Testis (tissue), 2 donors: ENCODE measurements at regions not wholly inside any gene's neighbourhood (a gene's known extent, or its start where the extent isn't known, plus 50 kb on each side); places are given as distances from the start of the nearest gene placed in this dataset.

ENCODE experiments used
- DNase-seq: peaks from one replicate; pipeline ENCODE4 v3.0.0-alpha.2; 2019
- H3K27ac ChIP-seq, 2 donors: fragments of 200-600 bp; sonication (generic); one replicate each; pipeline ENCODE4 v1.5.1; 2019
- H3K27me3 ChIP-seq: fragments of 200-600 bp; sonication (generic); one replicate; pipeline ENCODE4 v1.5.1; 2019
- H3K36me3 ChIP-seq: fragments of 200-600 bp; sonication (generic); one replicate; pipeline ENCODE4 v1.5.1; 2017; ENCODE audit warnings: low read depth; ENCODE audit errors: missing control alignments
- H3K4me1 ChIP-seq: fragments of 200-600 bp; sonication (generic); one replicate; pipeline ENCODE4 v1.5.1; 2019
- H3K4me3 ChIP-seq, 2 donors: fragments of 200-600 bp; sonication (generic); one replicate each; pipeline ENCODE4 v1.5.1; 2017 to 2019
- H3K9me3 ChIP-seq: fragments of 200-600 bp; sonication (generic); one replicate; pipeline ENCODE4 v1.5.1; 2017
- POLR2A ChIP-seq: fragments of 450-650 bp; IDR thresholded peaks from one replicate; pipeline ENCODE4 v1.6.1; 2017; ENCODE audit warnings: antibody characterized with exemption, mild to moderate bottlenecking, moderate library complexity
- WGBS, 2 donors: methylation state at CpG; one replicate each; pipeline ENCODE4 v1.1.5; 2018; 5-methylcytosine and 5-hydroxymethylcytosine counted together
- intact Hi-C: fragments of 100-400 bp; cut with DNase I; formaldehyde crosslinking; loops from one replicate; pipeline ENCODE4 v1.15.1; 2023; ENCODE audit warnings: low total_unique reads
- TF ChIP-seq, protein P1 (sequence below), 3 experiments: fragments of 450-650 bp in 2 of 3; fragments of 200-600 bp in 1 of 3; sonication (generic) in 1 of 3; IDR thresholded peaks; one replicate each; pipeline ENCODE4 v1.5.1; 2016 to 2019; ENCODE audit warnings: antibody characterized with exemption in 3 of 3, mild to moderate bottlenecking in 2 of 3, moderate library complexity in 1 of 3

DNA sequence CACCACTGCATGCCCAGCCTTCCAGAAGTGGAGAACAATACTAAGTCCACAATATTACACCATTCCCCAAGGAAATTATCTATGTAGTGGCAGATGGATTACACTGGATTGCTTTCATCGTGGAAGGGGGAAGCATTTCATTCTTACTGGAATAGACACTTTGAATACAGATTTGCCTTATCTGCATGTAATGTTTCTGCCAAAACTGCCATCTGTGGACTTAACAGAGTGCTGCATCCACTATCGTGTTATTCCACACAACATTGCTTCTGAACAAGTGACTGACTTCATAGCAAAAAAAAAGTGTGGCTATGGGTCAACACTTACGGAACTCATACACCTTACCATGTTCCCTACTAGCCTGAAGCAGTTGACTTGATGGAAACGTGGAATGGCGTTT, 536.9 kb downstream of the BRINP1 start:
- no peaks in the 10 kb centered on the region for H3K9me3 ChIP-seq
- no peak for TF ChIP-seq POLR2A
- TF ChIP-seq, protein P1, sequence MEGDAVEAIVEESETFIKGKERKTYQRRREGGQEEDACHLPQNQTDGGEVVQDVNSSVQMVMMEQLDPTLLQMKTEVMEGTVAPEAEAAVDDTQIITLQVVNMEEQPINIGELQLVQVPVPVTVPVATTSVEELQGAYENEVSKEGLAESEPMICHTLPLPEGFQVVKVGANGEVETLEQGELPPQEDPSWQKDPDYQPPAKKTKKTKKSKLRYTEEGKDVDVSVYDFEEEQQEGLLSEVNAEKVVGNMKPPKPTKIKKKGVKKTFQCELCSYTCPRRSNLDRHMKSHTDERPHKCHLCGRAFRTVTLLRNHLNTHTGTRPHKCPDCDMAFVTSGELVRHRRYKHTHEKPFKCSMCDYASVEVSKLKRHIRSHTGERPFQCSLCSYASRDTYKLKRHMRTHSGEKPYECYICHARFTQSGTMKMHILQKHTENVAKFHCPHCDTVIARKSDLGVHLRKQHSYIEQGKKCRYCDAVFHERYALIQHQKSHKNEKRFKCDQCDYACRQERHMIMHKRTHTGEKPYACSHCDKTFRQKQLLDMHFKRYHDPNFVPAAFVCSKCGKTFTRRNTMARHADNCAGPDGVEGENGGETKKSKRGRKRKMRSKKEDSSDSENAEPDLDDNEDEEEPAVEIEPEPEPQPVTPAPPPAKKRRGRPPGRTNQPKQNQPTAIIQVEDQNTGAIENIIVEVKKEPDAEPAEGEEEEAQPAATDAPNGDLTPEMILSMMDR (IDR thresholded peaks at IDR 0.05), result no peak
- H3K4me1 ChIP-seq, result no peaks in the 10 kb centered on the region
- intact Hi-C loops, result no loop called here
- no peak for DNase-seq
- no peaks in the 10 kb centered on the region for H3K27me3 ChIP-seq
- H3K4me3 ChIP-seq, result no peak overlapping the region
- H3K27ac ChIP-seq, result no peak overlapping the region
- no peaks in the 10 kb centered on the region for H3K36me3 ChIP-seq
- WGBS, 2 donors, result 78 to 80% methylated on average over 5 of the region's 5 CpGs

DNA sequence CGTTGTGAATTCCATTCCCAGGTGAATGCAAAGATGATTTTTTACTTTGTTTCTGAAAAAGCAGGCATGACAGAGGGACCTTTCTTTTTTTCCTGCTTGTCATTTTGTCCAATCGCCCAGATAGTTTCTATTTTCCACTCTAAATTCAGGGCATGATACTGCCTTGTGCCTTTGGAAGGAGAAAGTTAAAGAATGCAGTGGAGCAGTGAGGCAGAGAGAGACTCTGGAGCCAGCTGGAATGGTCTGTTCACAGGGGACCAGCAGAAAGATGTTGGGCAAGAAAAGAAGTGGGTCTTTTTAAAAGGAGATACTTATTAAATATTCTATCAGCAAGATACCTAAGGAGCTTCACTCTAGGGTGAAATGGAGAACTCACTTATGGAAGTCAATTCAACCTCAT, 532.3 kb downstream of the BRINP1 start:
- Histone ChIP-seq H3K36me3 (no peaks in the 10 kb centered on the region), H3K27ac (no peak overlapping the region), H3K9me3 (no peaks in the 10 kb centered on the region), H3K4me1 (no peaks in the 10 kb centered on the region), H3K27me3 (no peaks in the 10 kb centered on the region), H3K4me3 (no peak overlapping the region)
- 63 to 70% methylated on average over 2 of the region's 2 CpGs for WGBS, 2 donors
- DNase-seq, result no peak
- intact Hi-C loops, result no loop called here
- TF ChIP-seq POLR2A, result no peak

DNA sequence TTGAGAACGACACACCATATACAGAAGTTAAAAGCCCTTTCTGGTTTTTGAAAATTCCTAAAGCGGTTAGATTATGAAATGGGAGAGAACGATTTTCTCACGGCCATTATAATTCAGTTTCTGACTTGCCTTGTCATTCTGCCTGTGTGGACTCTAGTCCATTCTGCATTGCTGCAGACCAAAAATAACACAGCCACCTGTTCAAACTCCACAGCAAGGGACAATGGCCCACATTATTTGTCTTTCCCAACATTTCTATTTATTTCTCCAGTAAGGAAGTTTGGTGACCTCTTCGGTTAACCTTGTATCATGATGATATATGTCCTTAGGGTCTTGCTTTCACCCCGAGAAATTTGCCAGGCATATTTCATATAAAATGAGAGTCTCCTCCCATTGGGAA, 497.7 kb downstream of the BRINP1 start:
- intact Hi-C loops, result no loop called here
- H3K4me3 ChIP-seq, result no peak overlapping the region
- no peaks in the 10 kb centered on the region for H3K27me3 ChIP-seq
- 88 to 89% methylated on average over 6 of the region's 6 CpGs for WGBS, 2 donors
- H3K27ac ChIP-seq, result no peak overlapping the region
- H3K36me3 ChIP-seq, result no peaks in the 10 kb centered on the region
- no peak for TF ChIP-seq POLR2A
- TF ChIP-seq, protein P1 (IDR thresholded peaks at IDR 0.05), result no peak
- H3K4me1 ChIP-seq, result no peaks in the 10 kb centered on the region
- DNase-seq, result no peak
- no peaks in the 10 kb centered on the region for H3K9me3 ChIP-seq

DNA sequence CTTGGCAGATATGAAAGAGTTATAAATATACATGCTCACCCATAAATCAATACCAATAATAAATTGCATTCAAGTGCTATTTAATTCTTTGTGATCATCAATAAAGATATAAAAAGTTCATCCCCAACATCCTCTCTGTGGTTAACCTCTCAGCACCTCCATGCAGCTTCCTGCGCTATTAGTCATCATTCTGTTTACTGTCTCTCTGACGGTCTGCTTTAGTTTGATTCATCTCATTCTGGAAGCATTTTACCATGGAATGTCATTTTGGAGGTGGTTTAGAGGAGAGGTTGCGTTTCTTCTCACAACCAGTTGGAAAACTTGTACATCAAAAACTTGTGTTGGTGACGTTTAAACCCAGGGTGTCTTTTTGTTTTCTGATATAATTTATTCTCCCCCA, 486.6 kb downstream of the BRINP1 start:
- DNase-seq, result no peak

GRCh38 chr9:118883411-118883810, 485.8 kb downstream of the BRINP1 start:
- TF ChIP-seq POLR2A, result no peak
- TF ChIP-seq, protein P1 (IDR thresholded peaks at IDR 0.05), result no peak
- intact Hi-C loops, result no loop called here

More for the DNA sequence above, 486.6 kb downstream of the BRINP1 start:
- WGBS, 2 donors, result 67 to 68% methylated on average over 4 of the region's 4 CpGs
- TF ChIP-seq POLR2A, result no peak
- Histone ChIP-seq H3K4me1 (no peaks in the 10 kb centered on the region), H3K9me3 (no peaks in the 10 kb centered on the region), H3K36me3 (no peaks in the 10 kb centered on the region), H3K27me3 (no peaks in the 10 kb centered on the region), H3K27ac (no peak overlapping the region), H3K4me3 (no peak overlapping the region)
- intact Hi-C loops, result no loop called here

GRCh38 chr9:118891213-118891612, 478.0 kb downstream of the BRINP1 start:
- H3K27ac ChIP-seq, result no peak overlapping the region
- no peaks in the 10 kb centered on the region for H3K9me3 ChIP-seq
- H3K36me3 ChIP-seq, result no peaks in the 10 kb centered on the region
- H3K27me3 ChIP-seq, result no peaks in the 10 kb centered on the region
- intact Hi-C loops, result no loop called here
- no peak overlapping the region for H3K4me3 ChIP-seq
- DNase-seq, result no peak
- TF ChIP-seq, protein P1 (IDR thresholded peaks at IDR 0.05), result no peak
- no peak for TF ChIP-seq POLR2A
- 83 to 90% methylated on average over 6 of the region's 6 CpGs for WGBS, 2 donors
- H3K4me1 ChIP-seq, result no peaks in the 10 kb centered on the region

More at GRCh38 chr9:118883411-118883810, 485.8 kb downstream of the BRINP1 start:
- no peaks in the 10 kb centered on the region for H3K4me1 ChIP-seq
- H3K9me3 ChIP-seq, result no peaks in the 10 kb centered on the region
- H3K27ac ChIP-seq, result no peak overlapping the region
- no peaks in the 10 kb centered on the region for H3K27me3 ChIP-seq
- H3K4me3 ChIP-seq, result no peak overlapping the region
- no peak for DNase-seq
- no peaks in the 10 kb centered on the region for H3K36me3 ChIP-seq
- 42 to 46% methylated on average over 2 of the region's 2 CpGs for WGBS, 2 donors
